ENCODE measurements at regions not wholly inside any gene's neighbourhood (a gene's known extent, or its start where the extent isn't known, plus 50 kb on each side); places are given as distances from the start of the nearest gene placed in this dataset.

DNA sequence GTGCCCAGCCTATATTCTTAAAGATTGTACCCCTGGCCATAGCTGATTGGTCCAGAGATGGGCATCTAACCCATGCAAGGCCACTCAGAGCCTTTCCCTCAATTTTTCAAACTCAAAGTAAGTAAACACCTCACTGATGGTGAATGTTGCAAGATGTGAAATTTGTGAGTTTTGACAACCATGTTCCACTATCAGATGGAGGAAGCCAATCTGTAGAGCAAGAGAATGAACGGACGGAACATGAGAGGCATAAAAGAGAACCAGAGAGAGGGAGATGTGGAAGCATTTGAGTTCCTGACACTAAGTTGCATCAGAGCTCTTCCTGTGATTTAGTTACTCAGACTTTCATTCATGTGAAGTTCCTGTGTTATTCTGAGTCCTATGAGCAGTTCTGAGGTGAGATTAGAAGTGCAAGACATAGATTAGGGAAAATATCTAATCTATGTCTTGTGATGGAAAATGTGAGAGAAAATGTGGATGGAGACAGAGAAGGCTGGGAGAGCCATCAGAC lies 73.3 kb downstream of the PRSS23 start:
- TF ChIP-seq NR1H2 (CRISPR knock-in tag; IDR thresholded peaks at IDR 0.05) (no peak), CREB1 (CRISPR knock-in tag; IDR thresholded peaks at IDR 0.05) (no peak), HMGA2 (CRISPR knock-in tag; IDR thresholded peaks at IDR 0.05) (no peak), ZNF263 (CRISPR knock-in tag; IDR thresholded peaks at IDR 0.05; ENCODE audit: low read depth) (no peak)
- TF ChIP-seq, protein P1, sequence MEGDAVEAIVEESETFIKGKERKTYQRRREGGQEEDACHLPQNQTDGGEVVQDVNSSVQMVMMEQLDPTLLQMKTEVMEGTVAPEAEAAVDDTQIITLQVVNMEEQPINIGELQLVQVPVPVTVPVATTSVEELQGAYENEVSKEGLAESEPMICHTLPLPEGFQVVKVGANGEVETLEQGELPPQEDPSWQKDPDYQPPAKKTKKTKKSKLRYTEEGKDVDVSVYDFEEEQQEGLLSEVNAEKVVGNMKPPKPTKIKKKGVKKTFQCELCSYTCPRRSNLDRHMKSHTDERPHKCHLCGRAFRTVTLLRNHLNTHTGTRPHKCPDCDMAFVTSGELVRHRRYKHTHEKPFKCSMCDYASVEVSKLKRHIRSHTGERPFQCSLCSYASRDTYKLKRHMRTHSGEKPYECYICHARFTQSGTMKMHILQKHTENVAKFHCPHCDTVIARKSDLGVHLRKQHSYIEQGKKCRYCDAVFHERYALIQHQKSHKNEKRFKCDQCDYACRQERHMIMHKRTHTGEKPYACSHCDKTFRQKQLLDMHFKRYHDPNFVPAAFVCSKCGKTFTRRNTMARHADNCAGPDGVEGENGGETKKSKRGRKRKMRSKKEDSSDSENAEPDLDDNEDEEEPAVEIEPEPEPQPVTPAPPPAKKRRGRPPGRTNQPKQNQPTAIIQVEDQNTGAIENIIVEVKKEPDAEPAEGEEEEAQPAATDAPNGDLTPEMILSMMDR (IDR thresholded peaks at IDR 0.05) = no peak
- TF ChIP-seq, protein P2, sequence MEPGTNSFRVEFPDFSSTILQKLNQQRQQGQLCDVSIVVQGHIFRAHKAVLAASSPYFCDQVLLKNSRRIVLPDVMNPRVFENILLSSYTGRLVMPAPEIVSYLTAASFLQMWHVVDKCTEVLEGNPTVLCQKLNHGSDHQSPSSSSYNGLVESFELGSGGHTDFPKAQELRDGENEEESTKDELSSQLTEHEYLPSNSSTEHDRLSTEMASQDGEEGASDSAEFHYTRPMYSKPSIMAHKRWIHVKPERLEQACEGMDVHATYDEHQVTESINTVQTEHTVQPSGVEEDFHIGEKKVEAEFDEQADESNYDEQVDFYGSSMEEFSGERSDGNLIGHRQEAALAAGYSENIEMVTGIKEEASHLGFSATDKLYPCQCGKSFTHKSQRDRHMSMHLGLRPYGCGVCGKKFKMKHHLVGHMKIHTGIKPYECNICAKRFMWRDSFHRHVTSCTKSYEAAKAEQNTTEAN (CRISPR knock-in tag; IDR thresholded peaks at IDR 0.05) = no peak
- TF ChIP-seq, protein P3, sequence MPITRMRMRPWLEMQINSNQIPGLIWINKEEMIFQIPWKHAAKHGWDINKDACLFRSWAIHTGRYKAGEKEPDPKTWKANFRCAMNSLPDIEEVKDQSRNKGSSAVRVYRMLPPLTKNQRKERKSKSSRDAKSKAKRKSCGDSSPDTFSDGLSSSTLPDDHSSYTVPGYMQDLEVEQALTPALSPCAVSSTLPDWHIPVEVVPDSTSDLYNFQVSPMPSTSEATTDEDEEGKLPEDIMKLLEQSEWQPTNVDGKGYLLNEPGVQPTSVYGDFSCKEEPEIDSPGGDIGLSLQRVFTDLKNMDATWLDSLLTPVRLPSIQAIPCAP (CRISPR knock-in tag; IDR thresholded peaks at IDR 0.05) = no peak
- TF ChIP-seq, protein P4, sequence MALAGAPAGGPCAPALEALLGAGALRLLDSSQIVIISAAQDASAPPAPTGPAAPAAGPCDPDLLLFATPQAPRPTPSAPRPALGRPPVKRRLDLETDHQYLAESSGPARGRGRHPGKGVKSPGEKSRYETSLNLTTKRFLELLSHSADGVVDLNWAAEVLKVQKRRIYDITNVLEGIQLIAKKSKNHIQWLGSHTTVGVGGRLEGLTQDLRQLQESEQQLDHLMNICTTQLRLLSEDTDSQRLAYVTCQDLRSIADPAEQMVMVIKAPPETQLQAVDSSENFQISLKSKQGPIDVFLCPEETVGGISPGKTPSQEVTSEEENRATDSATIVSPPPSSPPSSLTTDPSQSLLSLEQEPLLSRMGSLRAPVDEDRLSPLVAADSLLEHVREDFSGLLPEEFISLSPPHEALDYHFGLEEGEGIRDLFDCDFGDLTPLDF (CRISPR knock-in tag; IDR thresholded peaks at IDR 0.05) = no peak
- TF ChIP-seq, protein P5, sequence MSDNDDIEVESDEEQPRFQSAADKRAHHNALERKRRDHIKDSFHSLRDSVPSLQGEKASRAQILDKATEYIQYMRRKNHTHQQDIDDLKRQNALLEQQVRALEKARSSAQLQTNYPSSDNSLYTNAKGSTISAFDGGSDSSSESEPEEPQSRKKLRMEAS (CRISPR knock-in tag; IDR thresholded peaks at IDR 0.05) = no peak
- TF ChIP-seq, protein P6, sequence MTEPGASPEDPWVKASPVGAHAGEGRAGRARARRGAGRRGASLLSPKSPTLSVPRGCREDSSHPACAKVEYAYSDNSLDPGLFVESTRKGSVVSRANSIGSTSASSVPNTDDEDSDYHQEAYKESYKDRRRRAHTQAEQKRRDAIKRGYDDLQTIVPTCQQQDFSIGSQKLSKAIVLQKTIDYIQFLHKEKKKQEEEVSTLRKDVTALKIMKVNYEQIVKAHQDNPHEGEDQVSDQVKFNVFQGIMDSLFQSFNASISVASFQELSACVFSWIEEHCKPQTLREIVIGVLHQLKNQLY (CRISPR knock-in tag; IDR thresholded peaks at IDR 0.05) = no peak

All from WTC11 (cell line).